H1 (cell line): ENCODE measurements at regions not wholly inside any gene's neighbourhood (a gene's known extent, or its start where the extent isn't known, plus 50 kb on each side); places are given as distances from the start of the nearest gene placed in this dataset.

Source experiments
- CTCF ChIA-PET: fragments of 300-600 bp; sonication (Branson Sonifier 250); formaldehyde crosslinking; loops from one replicate; lab custom pipeline; 2021; ENCODE audit not compliant: partially characterized antibody; lab: Charles Lee
- POLR2A ChIA-PET: fragments of 300-600 bp; sonication (Branson Sonifier 250); formaldehyde crosslinking; loops from one replicate; lab custom pipeline; 2021; ENCODE audit warnings: inconsistent platforms; ENCODE audit not compliant: partially characterized antibody; lab: Charles Lee
- DNase-seq, 2 experiments: peaks; one replicate each; pipeline versions ENCODE4 v3.0.0 to v3.0.0-alpha.2; 2010 to 2022; ENCODE audit warnings: low spot score in 2 of 2, low read depth in 1 of 2, mixed read lengths in 1 of 2
- FAIRE-seq: peaks from 2 replicates; lab custom pipeline; 2011; peaks lifted over from hg19 to GRCh38; lab: Jason Lieb, UNC
- H2AFZ ChIP-seq: 2 replicates; pipeline ENCODE4 v1.8.1; 2012; ENCODE audit warnings: low read length, inconsistent platforms
- H2AK5ac ChIP-seq: 2 replicates; pipeline ENCODE4 v1.6.1; 2013; ENCODE audit warnings: low read depth, low read length
- H2BK120ac ChIP-seq: replicated peaks from 2 replicates; pipeline ENCODE3; 2013; ENCODE audit warnings: low read depth, low read length, inconsistent platforms
- H2BK12ac ChIP-seq: 2 replicates; pipeline ENCODE4 v1.6.1; 2013; ENCODE audit warnings: low read depth, low read length
- H2BK15ac ChIP-seq: 2 replicates; pipeline ENCODE4 v1.6.1; 2013; ENCODE audit warnings: low read length
- H2BK20ac ChIP-seq: 2 replicates; pipeline ENCODE4 v1.6.1; 2013; ENCODE audit warnings: low read length
- H2BK5ac ChIP-seq: 2 replicates; pipeline ENCODE4 v1.6.1; 2013; ENCODE audit warnings: low read depth, low read length
- H3K14ac ChIP-seq: 2 replicates; pipeline ENCODE4 v1.6.1; 2013; ENCODE audit warnings: inconsistent platforms; ENCODE audit not compliant: insufficient read length
- H3K18ac ChIP-seq: 2 replicates; pipeline ENCODE4 v1.6.1; 2013; ENCODE audit warnings: low read length; ENCODE audit errors: extremely low read depth
- H3K23ac ChIP-seq: 2 replicates; pipeline ENCODE4 v1.6.1; 2013; ENCODE audit warnings: inconsistent platforms; ENCODE audit not compliant: insufficient read length
- H3K23me2 ChIP-seq: 2 replicates; pipeline ENCODE4 v1.6.1; 2013; ENCODE audit warnings: low read depth, low read length
- H3K27ac ChIP-seq: 2 replicates; pipeline ENCODE4 v1.6.1; 2011; ENCODE audit warnings: low read depth, low read length, inconsistent platforms
- H3K27me3 ChIP-seq, 4 experiments: replicated peaks in 1 of 4; 1 replicate in 1 of 4; 2 replicates in 3 of 4; pipeline versions ENCODE4 v1.6.1 to v1.8.1; 2011 to 2013; ENCODE audit warnings: low read length in 3 of 4, mild to moderate bottlenecking in 3 of 4, inconsistent platforms in 2 of 4, mixed read lengths in 2 of 4, moderate library complexity in 1 of 4; ENCODE audit not compliant: control insufficient read depth in 3 of 4, insufficient read depth in 3 of 4; ENCODE audit errors: extremely low read depth in 1 of 4
- H3K36me3 ChIP-seq, 4 experiments: 2 replicates each; pipeline versions ENCODE4 v1.6.1 to v1.8.1; 2011 to 2013; ENCODE audit warnings: mild to moderate bottlenecking in 4 of 4, low read length in 3 of 4, moderate library complexity in 2 of 4, control low read depth in 1 of 4, inconsistent platforms in 1 of 4; ENCODE audit not compliant: insufficient read depth in 4 of 4, control insufficient read depth in 2 of 4
- H3K4ac ChIP-seq: replicated peaks from 2 replicates; pipeline ENCODE3; 2013; ENCODE audit warnings: low read length, low read depth, mixed read lengths, inconsistent platforms; ENCODE audit not compliant: insufficient read length
- H3K4me1 ChIP-seq, 4 experiments: replicated peaks in 1 of 4; 1 replicate in 1 of 4; 2 replicates in 3 of 4; pipeline versions ENCODE4 v1.6.1 to v1.8.1; 2011 to 2013; ENCODE audit warnings: low read length in 3 of 4, inconsistent platforms in 2 of 4, mixed read lengths in 1 of 4; ENCODE audit not compliant: insufficient read depth in 4 of 4, control insufficient read depth in 3 of 4
- H3K4me2 ChIP-seq, 2 experiments: 2 replicates each; pipeline versions ENCODE4 v1.6.1 to v1.8.1; 2011 to 2013; ENCODE audit warnings: low read depth in 2 of 2, low read length in 2 of 2, control low read depth in 1 of 2, inconsistent platforms in 1 of 2, mild to moderate bottlenecking in 1 of 2; ENCODE audit not compliant: insufficient read depth in 1 of 2
- H3K4me3 ChIP-seq, 4 experiments: fragments of 200-600, 300-600 bp in 1 of 4; sonication (generic), shearing (Covaris generic), sonication (Bioruptor Twin) in 1 of 4; 2 replicates each; pipeline versions ENCODE4 v1.5.1 to v1.8.1; 2011 to 2016; ENCODE audit warnings: low read length in 4 of 4, low read depth in 3 of 4, control low read depth in 2 of 4, inconsistent platforms in 2 of 4, mild to moderate bottlenecking in 2 of 4, mixed read lengths in 1 of 4, moderate library complexity in 1 of 4; ENCODE audit not compliant: insufficient read depth in 2 of 4; ENCODE audit errors: extremely low read depth in 1 of 4
- H3K56ac ChIP-seq: replicated peaks from 2 replicates; pipeline ENCODE3; 2013; ENCODE audit warnings: low read depth, mild to moderate bottlenecking, mixed read lengths, low read length, inconsistent platforms; ENCODE audit not compliant: insufficient read length
- H3K79me1 ChIP-seq: 2 replicates; pipeline ENCODE4 v1.6.1; 2013; ENCODE audit warnings: low read depth, low read length, control low read depth
- H3K79me2 ChIP-seq, 2 experiments: 2 replicates each; pipeline versions ENCODE4 v1.6.1 to v1.8.1; 2012 to 2013; ENCODE audit warnings: low read length in 2 of 2, mild to moderate bottlenecking in 2 of 2, inconsistent platforms in 1 of 2; ENCODE audit not compliant: insufficient read depth in 2 of 2, control insufficient read depth in 1 of 2
- H3K9ac ChIP-seq, 4 experiments: replicated peaks in 1 of 4; 1 replicate in 1 of 4; 2 replicates in 3 of 4; pipeline versions ENCODE4 v1.6.1 to v1.8.1; 2011 to 2013; ENCODE audit warnings: low read depth in 3 of 4, low read length in 3 of 4, control low read depth in 2 of 4, mild to moderate bottlenecking in 2 of 4, moderate library complexity in 2 of 4, inconsistent platforms in 1 of 4; ENCODE audit errors: extremely low read depth in 1 of 4
- H3K9me3 ChIP-seq, 2 experiments: 2 replicates each; pipeline versions ENCODE4 v1.6.1 to v1.8.1; 2012 to 2013; ENCODE audit warnings: mild to moderate bottlenecking in 2 of 2, moderate library complexity in 2 of 2, control low read depth in 1 of 2, inconsistent platforms in 1 of 2, low read depth in 1 of 2, low read length in 1 of 2, mixed read lengths in 1 of 2; ENCODE audit not compliant: insufficient read depth in 2 of 2
- H4K20me1 ChIP-seq, 2 experiments: replicated peaks in 1 of 2; 2 replicates each; pipeline versions ENCODE3 to v1.8.1; 2011 to 2013; ENCODE audit warnings: inconsistent platforms in 2 of 2, low read length in 2 of 2, mild to moderate bottlenecking in 1 of 2; ENCODE audit not compliant: insufficient read depth in 2 of 2, control insufficient read depth in 1 of 2
- H4K5ac ChIP-seq: 2 replicates; pipeline ENCODE4 v1.6.1; 2013; ENCODE audit warnings: low read length, low read depth, mixed read lengths, inconsistent platforms; ENCODE audit not compliant: insufficient read length
- H4K8ac ChIP-seq: 2 replicates; pipeline ENCODE4 v1.8.0; 2013; ENCODE audit warnings: mild to moderate bottlenecking, moderate library complexity, low read length, inconsistent platforms; ENCODE audit not compliant: insufficient read depth; ENCODE audit errors: extremely low read depth
- H4K91ac ChIP-seq: replicated peaks from 2 replicates; pipeline ENCODE3; 2013; ENCODE audit warnings: low read length, mixed read lengths, inconsistent platforms; ENCODE audit not compliant: insufficient read length
- BACH1 ChIP-seq: IDR thresholded peaks from 2 replicates; pipeline ENCODE4 v1.6.1; 2012; ENCODE audit warnings: low read length, improper control_type of control experiment
- CHD2 ChIP-seq: IDR thresholded peaks from 2 replicates; pipeline ENCODE4 v1.6.1; 2012; ENCODE audit warnings: low read length, improper control_type of control experiment
- FOSL1 ChIP-seq: IDR thresholded peaks from 2 replicates; pipeline ENCODE4 v1.6.1; 2011; ENCODE audit warnings: mild to moderate bottlenecking, low read depth, low read length, moderate library complexity; ENCODE audit not compliant: insufficient read depth
- JUN ChIP-seq: IDR thresholded peaks from 2 replicates; pipeline ENCODE4 v1.6.1; 2011; ENCODE audit warnings: low read depth, mild to moderate bottlenecking, improper control_type of control experiment, low read length
- KDM5A ChIP-seq: fragments of 200-600 bp; IDR thresholded peaks from 2 replicates; pipeline ENCODE4 v1.7.1; 2012; ENCODE audit warnings: mild to moderate bottlenecking, low read length, inconsistent platforms, mixed read lengths
- POU5F1 ChIP-seq: IDR thresholded peaks from 2 replicates; pipeline ENCODE4 v1.6.1; 2011; ENCODE audit warnings: low read depth, mild to moderate bottlenecking, low read length, moderate library complexity
- RFX5 ChIP-seq: IDR thresholded peaks from 2 replicates; pipeline ENCODE4 v1.6.1; 2011; ENCODE audit warnings: low read depth, low read length, improper control_type of control experiment, borderline replicate concordance
- SIX5 ChIP-seq: IDR thresholded peaks from 2 replicates; pipeline ENCODE4 v1.6.1; 2011; ENCODE audit warnings: mild to moderate bottlenecking, low read depth, low read length
- SP2 ChIP-seq: IDR thresholded peaks from 2 replicates; pipeline ENCODE4 v1.6.1; 2012; ENCODE audit warnings: mild to moderate bottlenecking, low read length, inconsistent platforms
- TCF12 ChIP-seq: IDR thresholded peaks from 2 replicates; pipeline ENCODE4 v1.6.1; 2011; ENCODE audit warnings: low read depth, mild to moderate bottlenecking, low read length
- WGBS, 2 experiments: shearing (Covaris generic) in 1 of 2; methylation state at CpG; one replicate each; pipeline versions ENCODE4 v1.1.6 to v1.1.7; 2013 to 2015; ENCODE audit warnings: low lambda C conversion rate in 2 of 2, mixed read lengths in 2 of 2, inconsistent platforms in 1 of 2, low coverage in 1 of 2, missing lambda C conversion rate in 1 of 2; ENCODE audit not compliant: insufficient replicate concordance in 2 of 2, insufficient coverage in 1 of 2, insufficient read length in 1 of 2; ENCODE audit errors: extremely low coverage in 1 of 2, missing lambda C conversion rate in 1 of 2; 5-methylcytosine and 5-hydroxymethylcytosine counted together
- TF ChIP-seq, protein P1 (sequence below): IDR thresholded peaks from 2 replicates; pipeline ENCODE4 v1.6.1; 2012; ENCODE audit warnings: low read length, inconsistent platforms

DNA sequence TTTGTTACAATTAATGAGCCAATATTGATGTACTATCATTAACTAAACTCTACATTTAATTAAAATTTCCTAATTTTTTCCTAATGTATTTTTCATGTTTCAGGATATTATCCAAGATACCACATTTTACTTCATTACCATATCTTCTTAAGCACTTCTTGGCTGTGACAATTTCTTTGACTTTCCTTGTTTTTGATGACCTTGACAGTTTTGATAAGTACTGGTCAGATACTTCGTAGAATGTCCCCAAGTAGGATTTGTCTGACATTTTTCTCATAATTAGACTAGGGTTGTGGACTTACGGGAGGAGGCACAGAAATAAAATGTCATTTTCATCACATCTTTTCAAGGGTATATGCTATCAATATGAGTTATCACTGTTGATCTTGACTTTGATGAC is 700.9 kb downstream of the BCL11B start:
- WGBS, 2 experiments = 86% methylated on average over 2 of the region's 2 CpGs; no CpG with 5 or more reads in 1 of the 2 experiments
- no peak for FAIRE-seq
- Histone ChIP-seq H2BK5ac (no peak overlapping the region), H3K4ac (no peak overlapping the region), H3K4me1 (no peaks in the 10 kb centered on the region), H3K4me3 (no peak overlapping the region), H4K8ac (no peak overlapping the region), H3K14ac (no peak overlapping the region), H3K9me3 (peaks cover 31 to 32% of the 10 kb centered on the region in 2 experiments), H4K5ac (no peak overlapping the region), H3K23me2 (no peaks in the 10 kb centered on the region), H3K27me3 (no peaks in the 10 kb centered on the region), H2BK15ac (no peak overlapping the region), H2AFZ (no peak overlapping the region), H2BK20ac (no peak overlapping the region), H3K4me2 (no peak overlapping the region), H3K79me2 (no peaks in the 10 kb centered on the region), H3K56ac (no peak overlapping the region), H3K9ac (no peak overlapping the region), H4K91ac (no peak overlapping the region), H3K79me1 (no peaks in the 10 kb centered on the region), H3K23ac (no peak overlapping the region), H3K36me3 (peaks cover 0 to 13% (median 0%) of the 10 kb centered on the region in 4 experiments; a peak in 2 of 8 replicates), H3K27ac (no peak overlapping the region), H2AK5ac (no peak overlapping the region), H4K20me1 (no peaks in the 10 kb centered on the region), H2BK120ac (no peak overlapping the region), H2BK12ac (no peak overlapping the region), H3K18ac (no peak overlapping the region)
- TF ChIP-seq FOSL1 = no peak
- TF ChIP-seq SIX5 = no peak
- no peak for TF ChIP-seq KDM5A
- TF ChIP-seq TCF12 = no peak
- no peak for TF ChIP-seq BACH1
- no peak for TF ChIP-seq SP2
- TF ChIP-seq CHD2 = no peak
- TF ChIP-seq, protein P1, sequence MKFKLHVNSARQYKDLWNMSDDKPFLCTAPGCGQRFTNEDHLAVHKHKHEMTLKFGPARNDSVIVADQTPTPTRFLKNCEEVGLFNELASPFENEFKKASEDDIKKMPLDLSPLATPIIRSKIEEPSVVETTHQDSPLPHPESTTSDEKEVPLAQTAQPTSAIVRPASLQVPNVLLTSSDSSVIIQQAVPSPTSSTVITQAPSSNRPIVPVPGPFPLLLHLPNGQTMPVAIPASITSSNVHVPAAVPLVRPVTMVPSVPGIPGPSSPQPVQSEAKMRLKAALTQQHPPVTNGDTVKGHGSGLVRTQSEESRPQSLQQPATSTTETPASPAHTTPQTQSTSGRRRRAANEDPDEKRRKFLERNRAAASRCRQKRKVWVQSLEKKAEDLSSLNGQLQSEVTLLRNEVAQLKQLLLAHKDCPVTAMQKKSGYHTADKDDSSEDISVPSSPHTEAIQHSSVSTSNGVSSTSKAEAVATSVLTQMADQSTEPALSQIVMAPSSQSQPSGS = no peak
- TF ChIP-seq POU5F1 = no peak
- no peak for TF ChIP-seq RFX5
- no peak for TF ChIP-seq JUN
- POLR2A ChIA-PET = no interaction called here
- DNase-seq = no peak
- CTCF ChIA-PET = no interaction called here
